NCI-H146 treated with DMSO at 0.1 percent for 48 hours (cell line): ENCODE measurements at regions not wholly inside any gene's neighbourhood (a gene's known extent, or its start where the extent isn't known, plus 50 kb on each side); places are given as distances from the start of the nearest gene placed in this dataset.
A peak's percentile ranks its signal among the peaks of the same experiment; 100 is the strongest.
"Not testable (repeated sequence)": the region's sequence is repeated elsewhere in the genome, so short reads cannot be mapped to it uniquely, and the experiment has no call there.

ENCODE experiments used
- DNase-seq: peaks from one replicate; lab custom pipeline; 2025; ENCODE audit not compliant: unreplicated experiment; lab: John Stamatoyannopoulos, UW

DNA sequence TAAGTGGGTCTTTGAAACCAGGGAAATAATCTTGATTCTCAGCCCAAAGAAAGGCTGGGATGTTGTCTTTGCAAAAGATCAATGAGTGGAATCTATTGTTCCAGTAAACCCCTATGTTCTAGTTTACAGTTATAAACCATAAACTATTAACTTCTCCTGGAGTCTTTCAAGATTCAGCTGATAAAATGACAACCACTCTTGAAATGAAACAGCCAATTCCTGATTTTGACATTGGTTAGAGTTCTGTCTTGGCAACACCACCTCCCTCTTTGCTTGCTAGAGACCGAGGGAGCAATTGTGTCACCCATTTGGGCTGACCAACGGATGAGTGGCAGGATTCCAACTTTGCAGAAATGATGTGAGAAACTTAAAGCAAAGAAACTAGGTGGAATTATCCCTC, 746.9 kb downstream of the SLC4A3 start:
- DNase-seq, result no peak

DNA sequence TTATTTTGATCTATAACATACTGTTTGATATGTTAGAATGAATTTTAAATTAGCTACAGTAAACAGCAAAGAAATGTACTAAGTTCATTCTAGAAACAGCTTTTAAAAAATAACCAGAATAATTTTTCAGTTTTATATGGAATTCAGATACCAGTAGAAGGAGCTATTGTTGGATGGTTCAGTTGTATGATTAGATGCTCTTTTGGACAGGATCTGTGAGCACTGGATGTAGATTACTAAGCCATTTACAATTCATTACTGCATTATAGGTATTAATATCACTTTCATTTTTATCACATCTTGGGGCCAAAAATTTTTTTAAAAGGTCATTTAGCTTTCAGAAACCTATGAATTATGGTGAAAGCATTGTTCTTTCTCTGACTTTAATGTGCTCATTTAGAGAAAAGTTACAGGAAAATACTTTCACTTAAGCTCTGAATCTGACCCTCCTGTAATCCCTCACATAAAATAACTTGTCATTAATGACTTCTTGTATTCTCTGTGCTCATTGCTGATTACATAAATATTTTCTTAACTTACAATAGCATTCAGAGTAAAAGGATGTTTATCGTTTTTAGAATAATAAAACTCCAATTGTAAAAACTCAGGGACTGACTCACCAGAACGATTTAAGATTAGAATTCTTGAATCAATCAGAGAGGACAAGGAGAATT, 750.2 kb downstream of the SLC4A3 start:
- no peak for DNase-seq

DNA sequence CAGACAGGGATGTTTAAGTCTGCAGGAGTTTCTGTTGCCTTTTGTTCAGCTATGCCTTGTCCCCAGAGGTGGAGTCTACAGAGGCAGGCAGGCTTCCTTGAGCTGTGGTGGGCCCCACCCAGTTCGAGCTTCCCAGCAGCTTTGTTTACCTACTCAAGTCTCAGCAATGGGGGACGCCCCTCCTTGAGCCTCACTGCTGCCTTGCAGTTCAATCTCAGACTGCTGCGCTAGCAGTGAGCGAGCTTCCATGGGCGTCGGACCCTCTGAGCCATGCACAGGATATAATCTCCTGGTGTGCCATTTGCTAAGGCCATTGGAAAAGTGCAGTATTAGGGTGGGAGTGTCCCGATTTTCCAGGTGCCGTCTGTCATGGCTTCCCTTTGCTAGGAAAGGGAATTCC, 760.3 kb downstream of the SLC4A3 start:
- DNase-seq, result not testable (repeated sequence)

DNA sequence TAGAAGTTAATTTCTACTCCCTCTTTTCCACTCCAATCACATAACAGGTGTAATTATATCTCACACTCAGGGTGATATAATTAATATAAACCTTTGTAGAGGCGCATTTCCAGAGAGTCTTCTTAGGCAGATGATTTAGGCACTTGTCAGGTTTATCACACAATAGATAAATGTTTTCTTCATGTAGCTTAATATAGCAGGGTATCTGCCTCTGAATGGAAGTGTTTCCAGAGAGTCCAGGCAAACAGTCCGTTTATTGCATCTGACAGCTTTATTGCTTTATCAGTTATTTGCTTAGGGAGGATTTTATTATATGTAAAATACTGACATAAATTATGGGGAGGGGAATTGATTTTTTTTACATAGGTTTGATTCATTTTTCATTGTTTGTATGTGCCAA, 766.3 kb downstream of the SLC4A3 start:
- DNase-seq, result peak; percentile 2

DNA sequence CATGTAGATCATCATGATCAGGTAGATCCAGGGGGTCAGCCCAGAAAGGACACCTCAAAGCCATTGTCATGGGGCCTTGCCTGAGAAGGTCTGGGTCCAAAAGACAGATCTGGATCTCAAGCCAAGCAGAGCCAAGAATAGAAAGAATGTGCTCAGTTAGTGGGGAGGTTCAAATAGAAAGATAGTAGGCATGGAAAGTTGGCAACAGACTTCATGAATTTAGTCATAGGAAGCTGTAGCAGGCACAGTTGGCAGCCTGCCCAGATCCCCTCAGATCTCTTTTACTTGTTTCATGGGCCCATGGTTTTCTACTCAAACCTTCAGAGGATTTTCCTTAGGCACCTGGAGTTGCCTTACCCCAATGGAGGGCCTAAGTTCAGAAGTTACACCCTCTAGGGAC, 767.0 kb downstream of the SLC4A3 start:
- DNase-seq, result no peak

DNA sequence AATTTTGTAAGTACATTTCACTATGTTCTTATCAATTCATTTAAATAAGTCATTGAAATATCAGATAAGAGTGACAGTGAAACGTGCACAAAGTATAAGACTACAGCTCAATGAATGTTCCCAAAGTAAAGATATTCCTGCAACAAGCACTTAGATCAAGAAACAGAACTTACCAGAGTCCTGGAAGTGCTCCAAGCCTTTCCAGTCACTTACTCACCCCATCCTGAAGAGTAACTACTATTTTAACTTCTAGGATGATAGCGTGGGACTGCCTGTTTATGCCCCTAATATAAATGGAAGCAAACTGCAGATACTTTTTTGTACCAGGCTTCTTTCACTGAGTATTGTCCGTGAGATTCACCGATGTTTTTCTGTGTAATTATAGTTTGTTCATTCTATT, 768.9 kb downstream of the SLC4A3 start:
- DNase-seq, result no peak

DNA sequence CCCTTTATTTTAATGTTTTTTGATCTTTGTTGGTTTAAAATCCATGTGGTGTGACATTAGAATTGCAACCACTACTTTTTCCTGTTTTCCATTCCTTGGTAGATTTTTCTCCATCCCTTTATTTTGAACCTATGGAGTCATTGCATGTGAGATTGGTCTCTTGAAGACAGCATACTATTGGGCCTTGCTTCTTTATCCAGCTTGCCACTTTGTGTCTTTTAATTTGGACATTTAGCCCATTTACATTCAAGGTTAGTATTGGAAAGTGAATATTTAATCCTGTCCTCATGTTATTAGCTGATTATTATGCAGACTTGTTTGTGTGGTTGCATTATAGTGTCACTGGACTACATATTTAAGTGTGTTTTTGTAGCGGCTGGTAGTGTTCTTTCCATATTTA, 782.9 kb downstream of the SLC4A3 start:
- DNase-seq, result no peak

DNA sequence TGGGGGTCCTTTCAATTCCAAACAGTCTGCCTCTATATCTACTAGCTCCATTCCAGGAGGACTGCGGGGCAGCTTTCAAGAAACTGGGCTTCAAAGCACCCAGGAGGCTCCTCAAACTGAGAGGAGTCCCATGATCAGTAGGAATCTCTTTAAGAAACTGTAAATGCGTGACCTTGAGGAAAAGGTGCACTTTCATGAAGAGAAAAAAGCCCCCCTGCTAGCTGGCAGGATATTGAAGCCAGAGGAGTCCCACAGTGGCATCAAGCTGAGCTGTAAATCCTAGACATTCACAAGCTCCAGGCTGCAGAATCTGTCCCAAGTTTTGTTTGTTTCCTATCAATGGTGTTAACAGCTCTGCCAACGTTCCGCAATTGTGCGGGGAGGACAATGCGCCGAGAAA, 790.1 kb downstream of the SLC4A3 start:
- DNase-seq, result no peak

DNA sequence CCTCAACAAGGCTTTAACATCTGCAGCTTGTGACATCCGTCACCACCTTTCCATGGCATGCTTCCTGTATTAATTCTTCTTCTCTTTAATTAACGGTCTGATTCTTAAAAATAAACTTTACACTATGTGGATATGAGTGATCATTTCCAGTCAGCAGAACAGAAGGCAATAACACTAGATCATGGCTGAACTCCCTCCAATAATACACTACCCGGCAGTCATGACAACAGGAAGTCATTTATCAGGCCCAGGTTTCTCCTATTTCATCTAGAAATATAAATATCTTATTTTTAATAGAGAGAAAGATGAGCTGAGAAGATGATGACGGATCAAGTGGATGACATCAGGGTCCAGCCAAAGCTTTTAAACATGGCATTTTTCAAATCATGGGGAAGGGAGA, 792.2 kb downstream of the SLC4A3 start:
- no peak for DNase-seq

DNA sequence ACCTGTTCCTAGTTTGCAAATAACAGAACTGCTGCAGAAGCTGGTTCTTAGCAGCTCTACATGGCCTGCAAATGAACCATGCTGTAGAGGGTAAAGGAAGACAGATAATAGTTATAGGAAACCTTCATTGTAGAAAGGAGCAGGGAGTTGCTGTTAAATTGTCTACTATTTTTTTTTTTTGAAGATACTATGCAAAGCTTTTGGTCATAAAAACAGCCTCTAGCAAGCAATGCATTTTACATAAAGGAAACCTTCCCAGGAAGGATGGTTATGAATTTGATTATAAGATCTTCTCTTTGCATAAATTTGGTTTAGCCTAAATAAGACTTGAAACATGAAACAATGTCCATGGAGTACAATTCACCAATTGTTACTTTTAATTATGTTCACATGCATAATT, 793.4 kb downstream of the SLC4A3 start:
- no peak for DNase-seq

DNA sequence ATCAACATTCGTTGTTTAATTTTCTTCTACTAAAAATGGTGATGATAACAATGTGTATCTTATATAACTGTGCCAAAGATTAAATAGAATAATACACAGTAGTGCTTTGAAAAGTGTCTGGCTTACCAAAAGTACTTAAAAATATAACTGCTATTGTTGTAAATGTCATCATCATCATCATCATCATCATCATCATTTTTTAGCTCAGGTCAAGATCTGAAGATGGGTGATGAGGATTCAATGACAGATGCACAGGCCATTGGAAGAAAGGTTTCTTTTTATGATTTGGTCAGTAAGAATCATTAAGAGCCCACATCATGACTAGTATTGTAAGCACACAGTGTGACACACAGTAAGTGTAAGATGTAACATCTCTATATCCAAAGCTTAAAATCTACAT, 795.2 kb downstream of the SLC4A3 start:
- DNase-seq, result no peak

DNA sequence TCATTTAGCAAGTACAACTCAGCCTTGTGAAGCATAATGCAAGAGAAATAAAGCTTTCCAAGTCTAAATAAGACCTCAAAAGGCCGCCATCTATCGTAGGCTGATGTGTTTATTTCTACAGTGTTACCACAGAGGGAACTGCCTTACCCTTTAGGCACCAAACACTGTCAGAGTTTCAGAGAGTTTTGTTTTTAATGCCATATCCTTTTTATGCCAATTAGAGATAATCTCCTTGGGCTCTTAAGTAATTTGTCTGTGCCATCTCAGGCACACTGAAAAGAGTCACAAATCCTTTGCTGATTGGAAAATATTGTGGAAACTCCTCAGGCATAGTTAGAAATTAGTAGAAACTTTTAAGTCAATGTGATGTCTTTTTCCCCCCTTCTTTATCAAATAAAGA, 797.1 kb downstream of the SLC4A3 start:
- DNase-seq, result no peak

DNA sequence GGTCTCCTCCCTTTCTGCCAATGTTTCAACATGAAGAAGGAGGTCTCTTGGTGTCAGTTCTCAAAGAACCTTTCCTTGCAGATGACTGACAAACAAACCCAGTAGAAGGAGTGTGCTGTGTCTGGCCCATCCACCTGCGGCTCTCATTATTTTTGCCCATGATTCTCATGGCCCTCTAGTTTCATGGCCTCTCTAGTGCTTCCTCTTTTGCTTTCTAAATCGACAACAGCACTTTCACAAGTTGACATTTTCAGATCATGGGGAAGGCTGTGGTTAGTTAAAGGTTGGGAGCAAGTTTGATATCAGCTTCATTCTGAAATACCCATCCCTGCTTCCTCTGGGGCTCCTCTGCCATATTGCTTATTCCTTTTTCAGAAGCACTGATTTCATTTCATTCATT, 805.2 kb downstream of the SLC4A3 start:
- DNase-seq, result no peak

DNA sequence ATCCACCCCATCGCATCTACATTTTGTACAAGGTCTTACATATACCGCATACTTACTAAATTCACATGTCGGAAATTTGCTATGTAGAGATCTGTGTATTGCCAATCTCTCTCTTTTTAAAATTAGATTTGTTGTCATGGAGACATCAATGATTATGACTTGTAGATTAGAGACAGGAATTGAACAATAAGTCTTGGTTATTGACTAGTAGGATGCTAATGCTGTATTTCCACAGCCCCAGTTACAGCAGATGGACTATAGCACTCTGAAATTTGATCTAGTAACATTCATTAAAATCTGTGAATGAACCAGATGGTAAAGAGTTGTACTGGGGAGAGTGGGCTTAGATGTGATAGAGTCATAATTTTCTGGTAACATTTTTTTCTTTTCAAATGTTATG, 805.7 kb downstream of the SLC4A3 start:
- DNase-seq, result no peak

DNA sequence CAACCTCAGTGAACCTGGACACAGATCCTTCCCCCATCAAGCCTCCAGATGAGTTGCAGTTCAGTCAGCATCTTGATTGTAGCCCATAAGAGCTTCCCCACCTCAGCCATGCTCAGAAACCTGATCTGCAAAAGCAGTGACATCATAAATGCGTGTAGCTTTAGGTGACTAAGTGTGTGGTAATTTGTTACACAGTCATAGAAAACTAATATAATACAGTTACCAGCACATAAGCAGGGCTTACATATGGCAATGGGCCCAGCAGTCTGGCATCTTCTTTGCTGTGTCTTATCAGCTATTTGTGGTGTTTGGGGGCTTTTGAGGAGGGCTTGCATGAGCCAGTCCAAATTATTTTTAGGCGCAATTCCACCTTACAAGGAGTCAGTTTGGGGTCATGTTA, 807.0 kb downstream of the SLC4A3 start:
- DNase-seq, result no peak

DNA sequence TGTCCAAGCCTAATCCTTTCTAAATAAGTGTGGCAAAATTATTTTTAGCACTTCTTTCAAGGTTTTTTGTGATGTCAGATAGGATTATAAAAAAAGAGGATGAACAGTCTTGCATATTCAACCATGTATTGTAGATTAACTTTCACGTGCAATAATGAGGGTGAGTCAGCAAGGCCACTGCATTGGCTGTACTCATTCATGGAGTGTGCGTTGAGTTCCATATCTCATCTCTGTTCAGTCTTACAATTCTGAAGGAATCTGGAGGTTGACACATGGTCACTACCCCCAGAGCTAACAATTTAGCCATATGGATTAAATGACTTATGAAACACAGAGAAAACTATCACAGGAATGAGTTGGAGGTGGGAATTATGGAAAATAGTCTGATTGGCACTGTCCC, 810.5 kb downstream of the SLC4A3 start:
- no peak for DNase-seq

DNA sequence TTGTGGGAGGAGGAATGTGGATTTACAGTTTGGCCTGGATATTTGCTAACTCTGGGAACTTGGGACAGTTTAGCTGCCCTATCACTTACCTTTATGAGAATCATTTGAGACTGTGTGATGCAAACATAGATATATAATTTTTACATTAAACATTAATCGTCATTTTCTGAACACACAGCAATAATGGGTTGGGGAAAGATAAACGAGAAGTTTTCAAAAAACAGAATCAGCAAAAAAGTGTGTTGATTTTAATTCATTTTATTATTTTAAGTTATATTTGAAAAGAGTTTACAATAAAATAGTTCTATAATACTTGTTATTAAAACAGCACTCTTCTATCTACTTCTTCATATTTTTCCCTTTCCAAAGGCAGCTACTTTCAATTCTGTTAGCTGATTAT, 813.3 kb downstream of the SLC4A3 start:
- no peak for DNase-seq

DNA sequence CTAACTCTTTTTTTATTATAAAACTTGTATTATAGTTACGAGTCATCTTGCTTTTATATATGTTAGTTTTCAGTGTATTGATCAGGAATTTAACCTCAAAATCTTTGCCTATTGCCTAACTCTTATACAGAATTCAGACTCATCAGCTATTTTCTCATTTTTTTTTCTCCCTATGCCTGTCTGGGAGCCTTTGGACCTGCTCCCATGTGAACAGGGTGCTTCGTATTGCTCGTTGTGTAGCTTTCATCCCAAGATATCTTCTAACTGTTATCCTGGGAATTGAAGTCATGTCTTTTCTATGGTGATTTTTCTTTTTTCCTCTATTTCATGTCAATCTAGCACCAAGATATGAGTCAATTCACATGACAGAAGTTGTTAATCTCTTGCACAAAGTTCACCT, 814.0 kb downstream of the SLC4A3 start:
- no peak for DNase-seq

DNA sequence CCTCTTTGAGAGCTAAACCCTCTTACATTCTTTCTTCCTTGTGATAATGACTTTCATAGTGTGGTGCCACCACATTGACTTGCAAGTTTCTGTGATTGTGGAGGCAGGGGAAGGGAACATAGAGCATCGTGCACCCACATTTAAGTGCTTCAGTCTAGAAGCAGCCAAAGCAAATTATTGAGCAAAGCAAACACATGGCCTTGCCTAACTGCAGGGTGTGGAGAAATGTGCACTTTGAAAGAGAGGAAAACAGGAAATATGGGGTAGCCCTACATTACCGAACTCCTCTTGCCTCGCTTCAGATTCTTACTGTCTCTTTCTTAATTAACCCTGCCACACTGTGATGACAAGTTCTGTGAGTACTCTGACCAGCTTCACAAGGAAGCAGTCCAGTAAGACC, 814.6 kb downstream of the SLC4A3 start:
- no peak for DNase-seq

DNA sequence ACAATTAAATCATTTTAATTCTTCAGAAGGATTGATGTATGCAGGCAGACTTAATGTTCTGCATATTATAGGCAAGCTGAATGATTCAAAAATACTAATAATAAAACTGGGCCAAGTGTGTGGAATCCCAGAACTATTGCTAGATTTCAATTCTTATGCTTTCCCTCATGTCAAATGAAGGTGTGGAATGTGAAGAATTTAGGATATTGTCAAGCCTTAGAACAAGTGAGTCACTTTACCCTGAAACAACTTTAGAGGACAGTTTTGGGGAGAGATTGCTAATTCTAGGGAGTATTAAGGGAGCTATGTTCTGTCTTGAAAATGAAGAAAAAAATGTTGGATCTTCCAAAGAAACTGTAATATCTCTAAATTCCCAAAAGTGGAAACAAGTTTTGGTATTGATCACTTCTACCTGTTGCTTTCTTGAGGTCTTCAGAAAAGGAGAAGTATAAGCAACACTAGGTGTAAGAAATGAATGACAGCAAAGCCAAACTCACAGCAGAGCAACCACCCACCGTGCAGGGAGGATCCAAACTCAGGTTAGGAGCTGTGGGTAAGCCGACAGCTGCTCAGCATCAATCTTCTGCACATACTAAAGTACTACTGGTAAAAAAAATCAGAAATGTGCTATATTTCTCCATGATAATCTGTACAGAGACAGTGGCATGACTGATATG, 818.1 kb downstream of the SLC4A3 start:
- no peak for DNase-seq

DNA sequence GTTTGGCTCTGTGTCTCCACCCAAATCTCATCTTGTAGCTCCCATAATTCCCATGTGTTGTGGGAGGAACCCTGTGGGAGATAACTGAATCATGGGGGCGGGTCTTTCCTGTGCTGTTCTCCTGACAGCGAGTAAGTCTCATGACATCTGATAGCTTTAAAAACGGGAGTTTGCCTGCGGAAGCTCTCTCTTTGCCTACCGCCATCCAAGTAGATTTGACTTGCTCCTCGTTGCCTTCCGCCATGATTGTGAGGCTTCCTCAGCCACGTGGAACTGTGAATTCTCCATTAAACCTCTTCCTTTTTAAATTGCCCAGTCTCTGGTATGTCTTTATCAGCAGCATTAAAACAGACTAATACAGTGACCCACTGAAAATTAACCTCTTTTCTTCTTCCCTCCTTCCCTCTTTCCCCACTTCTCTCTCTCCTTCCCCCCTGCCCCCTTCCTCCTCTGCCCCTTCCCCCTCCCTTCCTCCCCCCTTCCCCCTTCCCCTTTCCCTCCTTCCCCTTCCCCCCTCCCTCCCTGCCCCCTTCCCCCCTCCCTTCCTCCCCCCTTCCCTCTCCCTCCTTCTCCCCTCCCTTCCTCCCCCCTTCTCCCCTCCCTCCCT, 818.8 kb downstream of the SLC4A3 start:
- no peak for DNase-seq

DNA sequence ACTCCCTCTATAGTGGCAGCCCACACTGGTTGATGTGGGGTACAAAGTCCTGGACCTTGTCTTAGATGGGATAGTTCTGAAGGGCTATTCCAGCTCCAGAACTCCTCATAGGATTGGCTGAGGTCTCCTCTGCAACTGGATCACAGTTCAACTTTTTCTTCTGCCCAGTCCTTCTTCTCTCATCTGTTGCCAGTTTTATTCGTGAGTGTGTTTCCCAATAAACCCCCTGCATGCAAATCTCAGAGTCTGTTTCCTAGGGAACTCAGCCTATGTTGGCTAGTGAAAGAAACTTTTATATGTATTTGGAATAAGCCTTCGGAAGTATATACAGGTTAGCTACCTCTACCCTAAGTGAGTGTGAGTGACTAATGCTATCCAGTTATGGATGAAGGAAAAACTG, 823.4 kb downstream of the SLC4A3 start:
- DNase-seq, result no peak

DNA sequence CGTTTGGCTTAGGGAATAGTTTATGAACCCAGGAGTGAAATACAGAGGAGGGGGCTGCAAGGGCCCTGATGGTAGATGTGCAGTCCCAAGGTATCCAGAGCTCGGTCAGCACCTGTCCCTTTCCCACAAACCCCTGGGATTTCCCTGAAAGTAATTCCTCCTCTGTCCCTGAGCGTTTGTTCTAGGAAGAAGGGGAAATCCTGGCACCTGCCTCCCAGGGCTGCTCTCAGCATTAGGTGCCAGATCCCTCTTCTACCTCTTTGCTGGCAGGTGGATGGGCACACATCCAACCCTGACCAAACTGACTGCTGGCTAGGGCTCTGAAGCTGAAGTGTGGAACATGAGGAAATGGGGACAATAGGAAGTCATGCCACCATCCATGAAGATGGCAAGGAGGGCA, 824.0 kb downstream of the SLC4A3 start:
- DNase-seq, result no peak
